Ovary (tissue), 7 donors: ENCODE measurements at regions not wholly inside any gene's neighbourhood (a gene's known extent, or its start where the extent isn't known, plus 50 kb on each side); places are given as distances from the start of the nearest gene placed in this dataset.

ENCODE experiments used
- DNase-seq, 5 donors: peaks; one replicate each; pipeline ENCODE4 v3.0.0-alpha.2; 2019 to 2020
- H3K27ac ChIP-seq, 2 donors: fragments of 200-600 bp; one replicate each; pipeline versions ENCODE4 v1.5.1 to v1.8.0; 2019 to 2022
- H3K27me3 ChIP-seq: fragments of 200-600 bp; one replicate; pipeline ENCODE4 v1.8.0; 2022
- H3K36me3 ChIP-seq: fragments of 200-600 bp; sonication (generic); one replicate; pipeline ENCODE4 v1.5.1; 2019
- H3K4me1 ChIP-seq: one replicate; pipeline ENCODE4 v1.8.1; 2013; ENCODE audit warnings: mild to moderate bottlenecking, moderate library complexity; ENCODE audit not compliant: insufficient read depth
- H3K4me3 ChIP-seq: fragments of 200-600 bp; sonication (generic); one replicate; pipeline ENCODE4 v1.5.1; 2017
- H3K9me3 ChIP-seq, 2 donors: fragments of 200-600 bp in 1 of 2; sonication (generic) in 1 of 2; one replicate each; pipeline versions ENCODE4 v1.5.1 to v1.8.1; 2013 to 2019; ENCODE audit warnings: mild to moderate bottlenecking in 1 of 2, moderate library complexity in 1 of 2
- EP300 ChIP-seq: sonication (generic); formaldehyde crosslinking; IDR thresholded peaks from one replicate; pipeline ENCODE4 v1.6.1; 2017; ENCODE audit warnings: antibody characterized with exemption
- POLR2A ChIP-seq: fragments of 450-650 bp; IDR thresholded peaks from one replicate; pipeline ENCODE4 v1.6.1; 2017; ENCODE audit warnings: antibody characterized with exemption, mild to moderate bottlenecking, moderate library complexity
- WGBS, 3 donors: extraction: QIAGEN DNeasy Blood & Tissue Kit in 1 of 3; methylation state at CpG; one replicate each; pipeline versions ENCODE4 v1.1.5 to v1.1.7; 2013 to 2017; 5-methylcytosine and 5-hydroxymethylcytosine counted together
- intact Hi-C, 4 donors: fragments of 100-400 bp; cut with DNase I; formaldehyde crosslinking; loops; one replicate each; pipeline versions ENCODE4 v1.11.0 to v1.15.1; 2022 to 2023
- TF ChIP-seq, protein P1 (sequence below), 3 donors: fragments of 450-650 bp in 2 of 3; fragments of 200-600 bp in 1 of 3; IDR thresholded peaks; one replicate each; pipeline versions ENCODE4 v1.5.1 to v1.8.0; 2016 to 2022; ENCODE audit warnings: antibody characterized with exemption in 3 of 3, mild to moderate bottlenecking in 1 of 3
- donor health status: DM: no; HTN: no; CAD: no; lungs with moderate emphysema.
- donor health status: DM: no; HTN: no; CAD: no.
- donor health status: Bipolar disorder and iron deficiency.
- donor health status: DM: no; HTN: no; CAD: no.
- donor health status: DM: yes; HTN: yes; CAD: no.

DNA sequence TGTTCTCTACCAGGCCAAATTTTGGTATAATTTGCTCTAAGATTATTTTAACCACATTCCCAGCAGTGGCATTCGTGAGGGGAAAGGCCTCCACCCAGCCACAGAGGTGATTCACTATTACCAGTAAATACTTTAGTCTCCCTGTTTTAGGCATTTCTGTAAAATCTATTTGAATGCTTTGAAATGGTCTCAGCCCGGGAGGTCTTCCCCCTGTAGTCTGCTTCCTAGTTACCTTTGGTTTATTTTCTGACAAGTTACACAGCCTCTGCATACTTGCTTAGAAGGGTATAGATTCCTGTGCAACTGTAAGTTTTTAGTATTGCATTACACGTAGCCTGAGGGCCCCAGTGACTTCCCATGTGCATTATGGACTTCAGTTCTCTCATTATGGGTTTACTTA, 248.7 kb downstream of the C6orf118 start:
- intact Hi-C loops, result no loop called here
- TF ChIP-seq, protein P1, sequence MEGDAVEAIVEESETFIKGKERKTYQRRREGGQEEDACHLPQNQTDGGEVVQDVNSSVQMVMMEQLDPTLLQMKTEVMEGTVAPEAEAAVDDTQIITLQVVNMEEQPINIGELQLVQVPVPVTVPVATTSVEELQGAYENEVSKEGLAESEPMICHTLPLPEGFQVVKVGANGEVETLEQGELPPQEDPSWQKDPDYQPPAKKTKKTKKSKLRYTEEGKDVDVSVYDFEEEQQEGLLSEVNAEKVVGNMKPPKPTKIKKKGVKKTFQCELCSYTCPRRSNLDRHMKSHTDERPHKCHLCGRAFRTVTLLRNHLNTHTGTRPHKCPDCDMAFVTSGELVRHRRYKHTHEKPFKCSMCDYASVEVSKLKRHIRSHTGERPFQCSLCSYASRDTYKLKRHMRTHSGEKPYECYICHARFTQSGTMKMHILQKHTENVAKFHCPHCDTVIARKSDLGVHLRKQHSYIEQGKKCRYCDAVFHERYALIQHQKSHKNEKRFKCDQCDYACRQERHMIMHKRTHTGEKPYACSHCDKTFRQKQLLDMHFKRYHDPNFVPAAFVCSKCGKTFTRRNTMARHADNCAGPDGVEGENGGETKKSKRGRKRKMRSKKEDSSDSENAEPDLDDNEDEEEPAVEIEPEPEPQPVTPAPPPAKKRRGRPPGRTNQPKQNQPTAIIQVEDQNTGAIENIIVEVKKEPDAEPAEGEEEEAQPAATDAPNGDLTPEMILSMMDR (IDR thresholded peaks at IDR 0.05), result no peak
- no peak for TF ChIP-seq EP300
- TF ChIP-seq POLR2A, result no peak
- H3K4me1 ChIP-seq, result no peaks in the 10 kb centered on the region
- H3K36me3 ChIP-seq, result no peaks in the 10 kb centered on the region
- H3K27ac ChIP-seq, result no peak overlapping the region
- H3K9me3 ChIP-seq, result no peaks in the 10 kb centered on the region
- no peaks in the 10 kb centered on the region for H3K27me3 ChIP-seq
- 68 to 78% (median 69%) methylated on average over 3 of the region's 3 CpGs for WGBS, 3 donors
- no peak overlapping the region for H3K4me3 ChIP-seq
- DNase-seq, result no peak

DNA sequence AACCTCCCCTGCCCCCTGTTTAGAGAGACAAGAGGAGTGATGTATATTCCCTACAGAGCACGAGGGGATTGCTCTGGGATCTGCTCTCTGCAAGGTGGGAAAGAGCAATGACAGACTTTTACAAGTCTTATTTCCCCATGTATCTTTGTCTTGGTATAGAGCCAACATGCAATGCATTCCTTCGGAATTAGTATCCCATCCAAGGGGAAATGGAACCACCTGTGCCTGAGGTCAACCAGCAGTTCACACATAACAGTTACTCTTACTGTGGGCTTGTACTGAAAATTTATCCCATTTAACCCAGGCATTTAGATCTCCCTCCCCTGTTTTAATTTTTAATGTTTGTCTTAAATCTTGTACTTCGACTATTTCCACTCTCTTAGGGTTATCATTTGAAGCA, 250.4 kb downstream of the C6orf118 start:
- no peak overlapping the region for H3K4me3 ChIP-seq
- H3K27me3 ChIP-seq, result no peaks in the 10 kb centered on the region
- no peaks in the 10 kb centered on the region for H3K36me3 ChIP-seq
- H3K27ac ChIP-seq, result no peak overlapping the region
- no peak for DNase-seq
- no peaks in the 10 kb centered on the region for H3K4me1 ChIP-seq
- WGBS, 3 donors, result 77 to 85% (median 78%) methylated on average over 3 of the region's 3 CpGs
- H3K9me3 ChIP-seq, result no peaks in the 10 kb centered on the region
- TF ChIP-seq EP300 (no peak), POLR2A (no peak)
- TF ChIP-seq, protein P1 (IDR thresholded peaks at IDR 0.05), result no peak
- intact Hi-C loops, result no loop called here

DNA sequence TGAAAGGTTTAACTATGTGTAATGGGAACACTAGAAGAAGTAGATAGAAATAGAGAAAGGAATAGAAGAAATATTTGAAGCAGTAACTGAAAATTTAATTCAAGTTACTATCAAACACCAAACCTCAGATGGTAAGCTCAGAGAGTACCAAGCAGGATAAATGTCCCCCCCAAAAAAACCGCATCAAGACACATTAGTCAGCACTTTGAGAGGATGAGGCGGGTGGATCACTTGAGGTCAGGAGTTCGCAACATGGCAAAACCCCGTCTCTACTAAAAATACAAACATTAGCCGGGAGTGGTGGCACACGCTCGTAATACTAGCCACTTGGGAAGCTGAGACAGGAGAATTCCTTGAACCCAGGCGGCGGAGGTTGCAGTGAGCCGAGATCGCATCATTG, 253.1 kb downstream of the C6orf118 start:
- intact Hi-C loops, result no loop called here
- Histone ChIP-seq H3K36me3 (no peaks in the 10 kb centered on the region), H3K4me3 (no peak overlapping the region), H3K9me3 (no peaks in the 10 kb centered on the region), H3K27me3 (no peaks in the 10 kb centered on the region), H3K27ac (no peak overlapping the region), H3K4me1 (no peaks in the 10 kb centered on the region)
- no peak for DNase-seq
- 89 to 94% (median 92%) methylated on average over 11 of the region's 11 CpGs for WGBS, 3 donors
- no peak for TF ChIP-seq POLR2A
- TF ChIP-seq, protein P1 (IDR thresholded peaks at IDR 0.05), result no peak
- TF ChIP-seq EP300, result no peak

DNA sequence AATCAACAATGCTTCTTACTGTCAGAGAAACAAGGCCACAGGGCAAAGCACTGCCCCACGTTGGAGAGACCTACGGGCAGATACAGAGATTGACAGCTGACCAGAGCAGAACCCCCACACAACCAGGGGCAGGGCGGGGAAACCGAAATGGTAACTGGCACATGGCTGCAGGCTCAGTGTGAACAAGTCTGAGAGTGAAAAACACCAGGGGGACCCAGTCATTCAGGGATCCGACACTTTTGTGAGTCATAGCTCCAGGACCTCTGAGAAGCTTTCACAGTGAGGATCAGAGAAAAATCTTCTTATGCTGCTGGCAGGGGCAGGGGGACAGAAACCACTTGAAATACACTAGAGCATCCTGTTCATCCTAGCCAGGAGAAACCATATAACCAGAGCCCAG, 254.2 kb downstream of the C6orf118 start:
- Histone ChIP-seq H3K27ac (no peak overlapping the region), H3K36me3 (no peaks in the 10 kb centered on the region), H3K9me3 (no peaks in the 10 kb centered on the region), H3K4me1 (no peaks in the 10 kb centered on the region), H3K27me3 (no peaks in the 10 kb centered on the region), H3K4me3 (no peak overlapping the region)
- TF ChIP-seq EP300 (no peak), POLR2A (no peak)
- TF ChIP-seq, protein P1 (IDR thresholded peaks at IDR 0.05), result no peak
- intact Hi-C loops, result no loop called here
- DNase-seq, result no peak
- WGBS, 3 donors, result 73 to 77% (median 76%) methylated on average over 5 of the region's 5 CpGs
